ENCODE measurements at regions not wholly inside any gene's neighbourhood (a gene's known extent, or its start where the extent isn't known, plus 50 kb on each side); places are given as distances from the start of the nearest gene placed in this dataset.

- DNase-seq (ENCODE audit: low read depth in 1 of 2, low spot score in 1 of 2) = no peak
Observed at GRCh38 chr6:14863902-14864850, 381.7 kb upstream of the JARID2 start.

GRCh38 chr6:14865531-14866100, 380.3 kb upstream of the JARID2 start:
- DNase-seq (ENCODE audit: low read depth in 1 of 2, low spot score in 1 of 2) = no peak

- DNase-seq (ENCODE audit: low read depth in 1 of 2, low spot score in 1 of 2) = no peak
Observed at GRCh38 chr6:14867802-14868201, 378.1 kb upstream of the JARID2 start.

DNA sequence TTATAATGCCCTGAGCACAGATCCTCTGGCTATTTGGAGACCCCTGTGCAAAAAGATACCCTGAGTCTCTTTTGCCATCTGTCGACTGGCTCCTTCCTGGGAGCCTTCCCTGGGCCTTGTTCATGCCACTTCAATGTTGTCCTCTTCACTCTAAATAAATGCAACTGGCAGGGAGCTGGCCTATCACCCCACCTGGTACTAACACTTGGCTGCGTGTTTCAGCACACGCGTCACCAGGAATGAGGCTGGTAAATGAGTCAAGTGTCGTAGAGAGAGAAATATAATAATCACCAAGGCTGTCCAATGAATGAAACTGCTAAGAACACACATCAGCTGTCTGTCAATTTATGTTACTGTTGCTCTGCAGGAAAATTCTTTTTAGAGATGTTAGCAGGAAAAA, 374.6 kb upstream of the JARID2 start:
- no peak for DNase-seq (ENCODE audit: low read depth in 1 of 2, low spot score in 1 of 2)

- no peak for DNase-seq (ENCODE audit: low read depth in 1 of 2, low spot score in 1 of 2)
Observed at GRCh38 chr6:14873101-14873500, 372.8 kb upstream of the JARID2 start.

DNA sequence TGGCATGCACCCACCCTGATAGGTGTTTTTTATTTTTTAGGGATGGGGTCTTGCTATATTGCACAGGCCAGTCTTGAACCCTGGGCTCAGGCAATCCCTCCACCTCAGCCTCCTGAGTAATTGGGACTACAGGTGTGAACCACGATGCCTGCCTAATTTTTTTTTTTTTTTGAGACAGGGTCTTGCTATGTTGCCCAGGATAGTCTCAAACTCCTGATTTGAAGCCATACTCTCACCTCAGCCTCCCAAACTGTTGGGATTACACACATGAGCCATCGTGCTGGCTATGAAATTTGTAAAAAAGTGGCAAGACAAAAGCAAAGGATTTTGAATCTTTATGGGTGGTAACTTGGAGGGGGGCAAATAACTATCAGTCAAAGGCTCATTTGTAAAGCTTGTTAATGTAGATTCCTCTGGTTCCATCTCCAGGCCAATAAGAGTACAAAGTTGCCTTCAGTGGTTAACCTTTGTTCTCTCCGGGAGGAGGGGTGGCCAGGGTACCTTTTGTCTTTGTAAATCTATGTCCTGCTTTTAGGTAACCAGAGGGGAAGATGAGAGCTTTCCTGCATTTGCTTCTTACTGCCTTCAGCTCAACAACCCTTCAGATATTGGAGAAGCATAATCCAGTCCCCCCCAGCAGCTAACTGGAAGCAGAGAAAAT, 372.0 kb upstream of the JARID2 start:
- no peak for DNase-seq (ENCODE audit: low read depth in 1 of 2, low spot score in 1 of 2)

DNA sequence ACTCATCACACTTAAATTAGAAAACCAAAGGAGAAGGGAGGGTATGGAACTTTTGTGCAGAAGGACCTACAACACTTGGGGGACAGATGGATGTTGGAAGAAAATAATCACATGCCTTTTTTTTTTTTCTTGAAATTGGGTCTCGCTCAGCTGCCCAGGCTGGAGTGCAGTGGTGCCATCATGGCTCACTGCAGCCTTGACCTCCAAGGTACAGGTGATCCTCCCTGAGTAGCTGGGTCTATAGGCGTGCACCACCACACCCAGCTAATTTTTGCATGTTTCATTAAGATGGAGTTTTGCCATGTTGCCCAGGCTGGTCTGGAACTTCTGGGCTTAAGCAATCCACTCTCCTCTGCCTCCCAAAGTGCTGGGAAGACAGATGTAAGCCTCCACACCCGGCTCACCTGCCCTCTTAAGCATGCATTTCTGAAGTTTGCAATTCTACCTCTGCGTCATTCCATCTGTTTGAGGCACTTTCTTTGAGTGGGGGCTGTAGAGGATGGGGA, 370.8 kb upstream of the JARID2 start:
- no peak for DNase-seq (ENCODE audit: low read depth in 1 of 2, low spot score in 1 of 2)

GRCh38 chr6:14875481-14876063, 370.3 kb upstream of the JARID2 start:
- no peak for DNase-seq (ENCODE audit: low read depth in 1 of 2, low spot score in 1 of 2)

DNA sequence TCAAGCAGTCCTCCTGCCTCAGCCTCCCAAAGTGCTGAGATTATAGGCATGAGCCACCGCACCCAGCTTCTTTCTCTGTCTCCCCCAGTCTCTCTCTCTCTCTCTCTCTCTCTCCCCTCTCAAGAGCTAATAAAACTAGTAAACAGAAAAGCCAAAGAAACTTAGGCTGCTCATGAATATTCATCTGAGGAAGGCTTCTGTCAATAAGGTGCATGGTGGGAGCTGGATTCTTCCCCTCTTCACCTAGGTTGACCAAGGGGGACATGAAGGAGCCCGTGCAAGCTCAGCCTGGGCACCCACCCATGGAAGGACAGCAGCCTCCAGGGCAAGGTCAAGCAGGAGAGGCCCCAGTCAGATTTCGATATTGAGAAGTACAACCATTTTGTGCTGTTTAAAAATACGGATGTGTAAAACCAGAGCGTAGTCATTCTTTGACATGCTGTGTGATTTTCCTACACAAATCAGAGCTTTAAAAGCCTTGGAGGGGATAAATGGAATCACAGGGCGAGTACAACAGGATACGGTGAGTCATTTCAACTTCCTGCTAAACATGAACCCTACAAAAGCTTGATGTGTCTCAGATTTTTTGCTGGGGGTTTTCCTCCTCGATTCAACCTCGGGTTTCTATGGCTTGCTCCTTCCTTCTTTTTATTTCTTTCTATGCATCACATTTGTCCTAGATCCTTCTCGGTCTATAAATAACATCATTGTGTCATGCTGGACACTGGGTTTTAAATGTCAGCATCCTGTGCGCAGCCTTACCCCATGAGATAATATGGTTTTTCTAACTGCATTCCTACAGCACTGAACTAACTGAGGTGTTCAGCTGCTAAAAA, 368.9 kb upstream of the JARID2 start:
- no peak for DNase-seq (ENCODE audit: low read depth in 1 of 2, low spot score in 1 of 2)

GRCh38 chr6:14877758-14878157, 368.1 kb upstream of the JARID2 start:
- no peak for DNase-seq (ENCODE audit: low read depth in 1 of 2, low spot score in 1 of 2)

DNA sequence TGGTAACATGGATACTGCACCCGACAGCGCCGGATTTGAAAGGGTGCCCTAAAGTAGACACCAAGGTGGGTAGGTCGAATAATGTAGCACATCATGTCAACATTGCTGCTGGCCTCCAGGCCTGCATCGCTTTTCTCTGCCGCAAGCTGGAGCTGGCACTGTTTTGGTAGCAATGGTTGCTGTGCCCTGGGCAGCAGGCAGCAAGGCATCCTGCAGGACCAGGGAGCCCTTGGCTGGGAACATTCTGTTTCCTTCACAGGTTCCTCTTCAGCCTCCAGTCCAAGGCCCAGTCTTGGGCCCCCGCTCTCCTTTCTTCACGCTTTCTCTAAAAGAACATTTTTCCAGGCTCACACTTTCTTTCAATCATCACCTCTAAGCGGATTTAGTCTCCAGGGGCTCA, 365.8 kb upstream of the JARID2 start:
- no peak for DNase-seq (ENCODE audit: low read depth in 1 of 2, low spot score in 1 of 2)

DNA sequence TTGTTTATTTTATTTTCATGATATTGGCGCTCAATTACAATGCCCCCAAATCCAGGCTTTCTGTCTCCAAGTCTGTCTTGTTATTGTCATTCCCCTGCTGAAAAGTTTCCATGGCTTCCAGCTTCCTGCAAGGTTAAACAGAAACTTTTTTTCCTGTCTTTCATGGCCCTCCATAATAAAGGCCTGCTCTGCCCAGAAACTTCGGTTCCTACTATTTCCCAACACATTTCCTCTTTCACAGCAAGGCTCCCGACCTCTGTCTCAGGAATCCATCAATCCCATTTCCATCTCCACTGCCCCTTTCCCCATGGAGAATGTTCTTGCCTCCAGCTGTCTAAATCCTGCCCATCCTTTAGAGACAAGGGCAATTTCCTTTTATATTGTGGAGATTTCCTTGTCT, 365.2 kb upstream of the JARID2 start:
- no peak for DNase-seq (ENCODE audit: low read depth in 1 of 2, low spot score in 1 of 2)

GRCh38 chr6:14881398-14881797, 364.5 kb upstream of the JARID2 start:
- DNase-seq (ENCODE audit: low read depth in 1 of 2, low spot score in 1 of 2) = no peak

DNA sequence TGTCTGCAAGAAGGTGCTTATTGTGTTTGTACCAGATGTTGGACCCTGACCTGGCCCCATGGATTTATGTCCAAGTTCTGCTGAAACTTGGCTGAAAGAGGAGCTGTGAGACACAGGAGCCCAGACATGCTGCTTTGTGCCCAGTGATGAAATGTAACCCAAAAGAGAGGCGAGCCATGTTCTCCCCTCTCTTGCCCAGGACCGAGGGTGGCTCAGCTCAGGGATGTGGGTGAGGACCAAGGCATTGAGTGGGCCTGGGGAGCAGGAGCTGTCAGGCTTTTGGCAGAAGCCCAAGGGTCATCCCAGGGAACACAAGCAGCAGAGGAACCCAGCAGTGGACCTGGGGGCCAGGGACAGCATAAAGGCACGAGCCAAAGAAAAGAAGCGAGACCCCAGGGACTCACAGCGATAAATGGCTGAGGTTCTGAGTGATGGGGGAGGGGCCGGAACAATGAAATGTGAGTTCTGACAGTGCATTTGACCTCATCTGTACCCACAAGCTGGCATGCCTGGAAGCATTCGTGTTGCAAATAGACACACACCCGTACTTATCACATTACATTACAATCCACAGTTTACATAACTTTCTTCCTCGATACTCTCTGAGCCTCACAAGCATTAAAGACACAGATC, 363.4 kb upstream of the JARID2 start:
- DNase-seq (ENCODE audit: low read depth in 1 of 2, low spot score in 1 of 2) = no peak

- no peak for DNase-seq (ENCODE audit: low read depth in 1 of 2, low spot score in 1 of 2)
Observed at GRCh38 chr6:14883921-14884320, 361.9 kb upstream of the JARID2 start.

GRCh38 chr6:14885498-14885897, 360.4 kb upstream of the JARID2 start:
- no peak for DNase-seq (ENCODE audit: low read depth in 1 of 2, low spot score in 1 of 2)

DNA sequence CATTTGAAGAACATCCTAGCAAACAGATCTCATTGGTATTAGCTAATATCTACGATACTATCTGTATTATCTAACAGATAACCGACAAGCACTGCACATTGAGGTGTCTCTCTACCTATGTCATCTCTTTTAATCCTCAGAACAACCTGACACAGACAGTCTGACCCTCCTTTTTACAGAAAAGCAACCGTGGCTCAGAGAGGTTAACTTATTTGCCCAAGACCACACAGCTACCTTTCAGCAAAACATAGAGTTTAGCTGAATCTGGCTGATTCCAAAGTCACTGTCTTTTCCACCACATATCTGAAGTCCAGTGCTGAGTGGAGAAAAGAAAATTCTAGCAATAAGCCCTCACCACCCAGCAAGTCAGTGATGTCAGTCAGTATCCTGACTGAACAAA, 358.7 kb upstream of the JARID2 start:
- no peak for DNase-seq (ENCODE audit: low read depth in 1 of 2, low spot score in 1 of 2)

- no peak for DNase-seq (ENCODE audit: low read depth in 1 of 2, low spot score in 1 of 2)
Observed at GRCh38 chr6:14887986-14888574, 357.8 kb upstream of the JARID2 start.

DNA sequence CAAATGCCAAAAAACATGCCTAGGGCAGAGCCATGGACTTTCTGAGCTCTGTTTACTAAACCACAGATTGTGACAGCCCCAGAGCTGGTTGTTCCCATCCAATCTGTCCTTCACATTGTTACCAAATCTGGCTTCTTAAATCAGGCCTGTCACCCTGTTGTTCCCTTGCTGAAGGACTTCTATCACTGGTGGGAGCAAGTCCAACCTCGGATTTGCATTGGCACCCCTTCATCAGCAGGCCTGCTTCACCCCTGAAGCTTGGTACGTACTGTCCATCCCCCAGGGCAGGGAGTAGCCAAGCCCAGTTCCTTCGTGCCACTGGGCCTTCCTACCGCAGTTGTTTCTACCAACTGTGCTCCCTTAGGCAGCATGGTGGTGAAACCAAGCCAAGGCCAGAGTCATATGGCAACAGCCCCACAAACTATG, 357.3 kb upstream of the JARID2 start:
- no peak for DNase-seq (ENCODE audit: low read depth in 1 of 2, low spot score in 1 of 2)

DNA sequence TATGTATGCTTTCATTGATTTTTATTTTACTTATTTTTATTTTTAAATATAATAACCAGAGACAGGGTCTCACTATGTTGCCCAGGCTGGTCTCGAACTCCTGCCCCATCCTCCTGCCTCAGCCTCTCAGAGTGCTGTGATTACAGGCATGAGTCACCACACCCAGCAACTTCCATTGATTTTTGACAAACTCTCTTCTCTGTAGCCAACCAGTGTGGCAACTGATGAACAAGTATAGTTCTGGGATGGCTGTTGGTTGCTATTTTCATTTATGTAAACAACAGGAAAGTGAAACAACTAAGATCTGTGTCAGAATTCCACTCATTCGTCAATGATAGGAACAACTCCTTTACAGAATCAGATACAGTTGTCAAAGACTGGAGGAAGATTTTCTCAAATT, 356.7 kb upstream of the JARID2 start:
- DNase-seq (ENCODE audit: low read depth in 1 of 2, low spot score in 1 of 2) = no peak

All from stimulated activated CD4-positive, alpha-beta T cell treated with anti-CD3 and anti-CD28 coated beads, Interleukin-15, amount 100 ng/mL, for 1 hour (primary cell).